Spinal cord (tissue), 9 donors: ENCODE measurements at regions not wholly inside any gene's neighbourhood (a gene's known extent, or its start where the extent isn't known, plus 50 kb on each side); places are given as distances from the start of the nearest gene placed in this dataset.
A peak's percentile ranks its signal among the peaks of the same experiment; 100 is the strongest.
"Not testable (repeated sequence)": the region's sequence is repeated elsewhere in the genome, so short reads cannot be mapped to it uniquely, and the experiment has no call there.

ENCODE experiments used
- DNase-seq, 6 donors: peaks; one replicate each; pipeline versions ENCODE4 v3.0.0 to v3.0.0-alpha.2; 2013 to 2015; ENCODE audit warnings: low spot score in 6 of 6, low read depth in 4 of 6
- H3K27ac ChIP-seq: one replicate; pipeline ENCODE4 v1.5.1; 2013; ENCODE audit warnings: low read depth, low read length, control low read depth
- H3K27me3 ChIP-seq: one replicate; pipeline ENCODE4 v1.6.1; 2013; ENCODE audit warnings: low read length; ENCODE audit not compliant: control insufficient read depth, insufficient read depth
- H3K36me3 ChIP-seq: one replicate; pipeline ENCODE4 v1.6.1; 2013; ENCODE audit warnings: low read length; ENCODE audit not compliant: control insufficient read depth, insufficient read depth
- H3K4me1 ChIP-seq: one replicate; pipeline ENCODE4 v1.6.1; 2013; ENCODE audit warnings: low read length; ENCODE audit not compliant: control insufficient read depth, insufficient read depth
- H3K4me3 ChIP-seq: one replicate; pipeline ENCODE4 v1.5.1; 2013; ENCODE audit warnings: low read depth, low read length, control low read depth
- H3K9me3 ChIP-seq: one replicate; pipeline ENCODE4 v1.6.1; 2013; ENCODE audit warnings: low read length; ENCODE audit not compliant: control insufficient read depth, insufficient read depth
- WGBS: methylation state at CpG from one replicate; pipeline ENCODE4 v1.1.5; 2013; ENCODE audit warnings: missing lambda C conversion rate; ENCODE audit not compliant: insufficient coverage; 5-methylcytosine and 5-hydroxymethylcytosine counted together
- donor health status: healthy.

GRCh38 chr20:43829951-43830690 is 84.5 kb upstream of the TOX2 start:
- Histone ChIP-seq H3K27me3 (no peaks in the 10 kb centered on the region), H3K9me3 (no peaks in the 10 kb centered on the region)
- 81% methylated on average over 4 of the region's 6 CpGs for WGBS

GRCh38 chr20:43827940-43828562 is 86.6 kb upstream of the TOX2 start:
- WGBS = 92% methylated on average over 5 of the region's 5 CpGs
- DNase-seq = no peak

More at GRCh38 chr20:43829951-43830690, 84.5 kb upstream of the TOX2 start:
- Histone ChIP-seq H3K4me3 (no peak overlapping the region), H3K36me3 (no peaks in the 10 kb centered on the region), H3K27ac (no peak overlapping the region), H3K4me1 (peaks cover 3% of the 10 kb centered on the region)
- DNase-seq = no peak

GRCh38 chr20:43826943-43827342 is 87.7 kb upstream of the TOX2 start:
- not testable (repeated sequence) for H3K27ac ChIP-seq
- WGBS = 80% methylated on average over 1 of the region's 5 CpGs
- H3K4me1 ChIP-seq = peaks cover 12% of the 10 kb centered on the region

More at GRCh38 chr20:43827940-43828562, 86.6 kb upstream of the TOX2 start:
- no peaks in the 10 kb centered on the region for H3K9me3 ChIP-seq
- no peak overlapping the region for H3K27ac ChIP-seq
- H3K4me3 ChIP-seq = no peak overlapping the region
- no peaks in the 10 kb centered on the region for H3K27me3 ChIP-seq
- H3K4me1 ChIP-seq = peaks cover 12% of the 10 kb centered on the region
- no peaks in the 10 kb centered on the region for H3K36me3 ChIP-seq

GRCh38 chr20:43825581-43825980 is 89.1 kb upstream of the TOX2 start:
- H3K4me3 ChIP-seq = no peak overlapping the region
- peak in 2 of 6 donors; percentile 5 to 47 for DNase-seq
- 74% methylated on average over 7 of the region's 8 CpGs for WGBS
- peaks cover 12% of the 10 kb centered on the region for H3K4me1 ChIP-seq
- H3K27ac ChIP-seq = no peak overlapping the region
- H3K27me3 ChIP-seq = no peaks in the 10 kb centered on the region
- no peaks in the 10 kb centered on the region for H3K9me3 ChIP-seq
- no peaks in the 10 kb centered on the region for H3K36me3 ChIP-seq

More at GRCh38 chr20:43826943-43827342, 87.7 kb upstream of the TOX2 start:
- not testable (repeated sequence) for H3K9me3 ChIP-seq, DNase-seq, H3K27me3 ChIP-seq, H3K4me3 ChIP-seq, H3K36me3 ChIP-seq

GRCh38 chr20:43825051-43825402 is 89.6 kb upstream of the TOX2 start:
- DNase-seq = no peak
- Histone ChIP-seq H3K27ac (no peak overlapping the region), H3K4me1 (peaks cover 12% of the 10 kb centered on the region), H3K9me3 (no peaks in the 10 kb centered on the region), H3K27me3 (no peaks in the 10 kb centered on the region), H3K36me3 (no peaks in the 10 kb centered on the region), H3K4me3 (no peak overlapping the region)
- WGBS = 90% methylated on average over 1 of the region's 2 CpGs

- no peak overlapping the region for H3K4me3 ChIP-seq
- no peak overlapping the region for H3K27ac ChIP-seq
- no peaks in the 10 kb centered on the region for H3K9me3 ChIP-seq
- no peaks in the 10 kb centered on the region for H3K36me3 ChIP-seq
- H3K4me1 ChIP-seq = peaks cover 12% of the 10 kb centered on the region
- DNase-seq = peak in 5 of 6 donors; percentile 54 to 93 (median 70)
- H3K27me3 ChIP-seq = no peaks in the 10 kb centered on the region
- 48% methylated on average over 9 of the region's 9 CpGs for WGBS
Observed at GRCh38 chr20:43824309-43825050, 90.2 kb upstream of the TOX2 start.

GRCh38 chr20:43821795-43822194 is 92.9 kb upstream of the TOX2 start:
- no peak overlapping the region for H3K27ac ChIP-seq
- no peaks in the 10 kb centered on the region for H3K27me3 ChIP-seq
- peaks cover 12% of the 10 kb centered on the region for H3K4me1 ChIP-seq
- no peaks in the 10 kb centered on the region for H3K9me3 ChIP-seq
- WGBS = 100% methylated on average over 1 of the region's 3 CpGs
- no peak for DNase-seq
- no peak overlapping the region for H3K4me3 ChIP-seq
- H3K36me3 ChIP-seq = no peaks in the 10 kb centered on the region

GRCh38 chr20:43820731-43821330 is 93.8 kb upstream of the TOX2 start:
- Histone ChIP-seq H3K36me3 (no peaks in the 10 kb centered on the region), H3K4me1 (peaks cover 12% of the 10 kb centered on the region), H3K27ac (no peak overlapping the region), H3K4me3 (no peak overlapping the region), H3K9me3 (no peaks in the 10 kb centered on the region), H3K27me3 (no peaks in the 10 kb centered on the region)
- 95% methylated on average over 4 of the region's 7 CpGs for WGBS
- no peak for DNase-seq

GRCh38 chr20:43812216-43812615 is 85.4 kb upstream of the GTSF1L start:
- Histone ChIP-seq H3K4me3 (no peak overlapping the region), H3K27me3 (no peaks in the 10 kb centered on the region), H3K36me3 (no peaks in the 10 kb centered on the region), H3K27ac (no peak overlapping the region), H3K9me3 (peaks cover 5% of the 10 kb centered on the region), H3K4me1 (no peaks in the 10 kb centered on the region)
- no peak for DNase-seq
